ENCODE measurements at regions not wholly inside any gene's neighbourhood (a gene's known extent, or its start where the extent isn't known, plus 50 kb on each side); places are given as distances from the start of the nearest gene placed in this dataset.

DNA sequence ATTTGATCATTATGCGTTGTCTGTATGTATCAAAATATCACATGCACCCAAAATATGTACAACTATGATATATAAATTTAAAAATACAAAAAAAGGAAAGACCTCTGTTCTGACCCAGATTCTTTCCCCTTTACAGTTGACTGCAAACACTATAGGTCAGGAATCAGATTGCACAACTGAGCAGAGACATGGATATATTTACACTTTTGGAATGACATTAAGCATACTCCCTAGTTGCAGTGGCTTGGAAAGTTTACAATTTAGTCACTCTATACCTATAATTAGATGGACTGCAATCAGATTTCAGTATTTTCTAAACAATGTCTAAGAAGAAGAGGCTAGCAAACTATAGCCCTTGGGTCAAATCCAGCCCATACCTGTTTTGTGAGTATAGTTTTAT lies 98.5 kb upstream of the INPP4B start:
- no peak for DNase-seq (ENCODE audit: extremely low spot score)
- intact Hi-C loops (cut with DNase I), result no loop called here
- WGBS, result 77% methylated on average over 1 of the region's 1 CpG
- Histone ChIP-seq H3K27me3 (no peaks in the 10 kb centered on the region), H3K9me3 (peaks cover 0 to 16% (median 9%) of the 10 kb centered on the region in 4 donors), H3K4me1 (peaks cover 0 to 3% (median 0%) of the 10 kb centered on the region in 4 donors), H3K27ac (replicated peaks in 1 of 4) (no peak overlapping the region), H3K4me3 (no peak overlapping the region), H3K36me3 (no peaks in the 10 kb centered on the region)
- TF ChIP-seq POLR2A (IDR thresholded peaks at IDR 0.05; ENCODE audit: low read depth) (no peak), POLR2AphosphoS5 (IDR thresholded peaks at IDR 0.05) (no peak), CTCF (IDR thresholded peaks at IDR 0.05) (no peak), EP300 (IDR thresholded peaks at IDR 0.05) (no peak)

- no peak for DNase-seq (ENCODE audit: extremely low spot score)
- no peaks in the 10 kb centered on the region for H3K27me3 ChIP-seq
- WGBS, result 60% methylated on average over 4 of the region's 5 CpGs
- H3K9me3 ChIP-seq, result peaks cover 0 to 5% (median 2%) of the 10 kb centered on the region in 4 donors
- H3K4me1 ChIP-seq, result no peaks in the 10 kb centered on the region
- no peaks in the 10 kb centered on the region for H3K36me3 ChIP-seq
- TF ChIP-seq POLR2AphosphoS5 (IDR thresholded peaks at IDR 0.05) (no peak), EP300 (IDR thresholded peaks at IDR 0.05) (no peak), POLR2A (IDR thresholded peaks at IDR 0.05; ENCODE audit: low read depth) (no peak), CTCF (IDR thresholded peaks at IDR 0.05) (no peak)
- H3K4me3 ChIP-seq, result no peak overlapping the region
- intact Hi-C loops (cut with DNase I), result no loop called here
- no peak overlapping the region for H3K27ac ChIP-seq (replicated peaks in 1 of 4)
Measured at GRCh38 chr4:142952821-142953580, 106.9 kb upstream of the INPP4B start.

DNA sequence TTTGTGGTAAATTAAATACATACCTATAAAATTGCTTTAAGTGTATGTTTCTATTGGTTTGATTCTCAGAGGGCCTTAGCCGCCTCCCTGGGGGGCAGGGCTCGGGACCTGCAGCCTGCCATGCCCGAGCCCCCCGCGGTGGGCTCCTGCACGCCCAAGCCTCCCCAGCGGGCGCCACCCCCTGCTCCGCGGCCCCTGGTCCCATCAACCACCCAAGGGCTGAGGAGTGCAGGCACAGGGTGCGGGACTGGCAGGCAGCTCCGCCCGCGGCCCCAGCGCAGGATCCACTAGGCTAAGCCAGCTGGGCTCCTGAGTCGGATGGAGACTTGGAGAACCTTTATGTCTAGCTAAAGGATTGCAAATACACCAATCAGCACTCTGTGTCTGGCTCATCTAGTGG lies 108.3 kb upstream of the INPP4B start:
- Histone ChIP-seq H3K4me1 (peaks cover 0 to under 1% (median 0%) of the 10 kb centered on the region in 4 donors), H3K36me3 (no peaks in the 10 kb centered on the region), H3K27me3 (no peaks in the 10 kb centered on the region), H3K9me3 (peaks cover 0 to 3% (median 0%) of the 10 kb centered on the region in 4 donors), H3K27ac (replicated peaks in 1 of 4) (no peak overlapping the region), H3K4me3 (no peak overlapping the region)
- no peak for DNase-seq (ENCODE audit: extremely low spot score)
- TF ChIP-seq CTCF (IDR thresholded peaks at IDR 0.05) (no peak), POLR2A (IDR thresholded peaks at IDR 0.05; ENCODE audit: low read depth) (no peak), EP300 (IDR thresholded peaks at IDR 0.05) (no peak), POLR2AphosphoS5 (IDR thresholded peaks at IDR 0.05) (no peak)
- WGBS, result 98% methylated on average over 14 of the region's 16 CpGs
- intact Hi-C loops (cut with DNase I), result no loop called here

DNA sequence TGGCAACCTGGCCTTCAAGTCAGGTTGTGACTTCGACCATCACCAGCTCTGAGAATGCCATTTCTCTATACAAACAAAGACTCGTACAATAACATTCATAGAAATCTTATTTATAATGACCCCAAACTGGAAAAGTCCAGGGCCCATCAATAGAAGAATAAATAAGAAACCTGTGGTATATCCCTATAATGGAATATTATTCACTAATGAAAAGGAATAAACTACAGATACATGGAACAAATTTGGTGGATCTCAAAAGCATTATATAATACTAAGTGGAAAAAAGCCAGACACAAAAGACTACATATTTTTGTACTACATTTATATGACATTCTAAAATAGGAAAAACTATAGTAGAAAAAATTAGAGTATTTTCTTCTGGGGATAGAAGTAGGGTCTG lies 109.4 kb upstream of the INPP4B start:
- Histone ChIP-seq H3K27ac (replicated peaks in 1 of 4) (no peak overlapping the region), H3K36me3 (no peaks in the 10 kb centered on the region), H3K4me1 (peaks cover 2 to 12% (median 9%) of the 10 kb centered on the region in 4 donors), H3K9me3 (peaks cover 0 to 3% (median 0%) of the 10 kb centered on the region in 4 donors), H3K4me3 (no peak overlapping the region), H3K27me3 (no peaks in the 10 kb centered on the region)
- intact Hi-C loops (cut with DNase I), result no loop called here
- no peak for TF ChIP-seq POLR2AphosphoS5 (IDR thresholded peaks at IDR 0.05)
- no peak for TF ChIP-seq POLR2A (IDR thresholded peaks at IDR 0.05; ENCODE audit: low read depth)
- no peak for TF ChIP-seq EP300 (IDR thresholded peaks at IDR 0.05)
- TF ChIP-seq CTCF (IDR thresholded peaks at IDR 0.05), result no peak
- DNase-seq (ENCODE audit: extremely low spot score), result no peak
- WGBS, result 93% methylated on average over 2 of the region's 2 CpGs
